Tongue (tissue), 1 donor: ENCODE measurements at regions not wholly inside any gene's neighbourhood (a gene's known extent, or its start where the extent isn't known, plus 50 kb on each side); places are given as distances from the start of the nearest gene placed in this dataset.

Source experiments
- DNase-seq: peaks from one replicate; pipeline ENCODE4 v3.0.0-alpha.2; 2015

DNA sequence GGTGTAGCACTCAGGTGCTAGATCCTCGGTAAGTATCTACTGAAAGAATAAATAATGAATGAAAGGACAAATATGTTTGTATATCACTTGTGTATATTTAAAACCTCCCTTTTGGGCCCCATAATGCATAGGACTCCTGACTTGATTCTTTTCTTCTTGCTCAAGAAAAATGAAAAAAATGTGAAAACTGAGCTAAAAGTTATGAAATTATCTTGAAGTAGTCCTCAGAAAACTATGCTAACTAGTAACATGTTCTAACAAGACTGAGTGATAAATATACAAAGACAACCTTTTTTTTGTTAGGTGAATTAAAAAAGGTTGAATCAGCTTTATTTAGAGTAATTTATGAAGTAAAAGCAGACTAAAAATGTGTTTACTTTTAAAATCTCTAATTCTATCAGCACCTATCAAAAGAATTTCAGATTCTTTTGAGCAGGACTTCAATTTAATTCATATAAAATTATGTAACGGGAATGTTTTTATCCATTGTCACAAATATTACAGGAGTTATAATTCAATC lies 247.8 kb upstream of the JAG1 start:
- DNase-seq, result no peak

DNA sequence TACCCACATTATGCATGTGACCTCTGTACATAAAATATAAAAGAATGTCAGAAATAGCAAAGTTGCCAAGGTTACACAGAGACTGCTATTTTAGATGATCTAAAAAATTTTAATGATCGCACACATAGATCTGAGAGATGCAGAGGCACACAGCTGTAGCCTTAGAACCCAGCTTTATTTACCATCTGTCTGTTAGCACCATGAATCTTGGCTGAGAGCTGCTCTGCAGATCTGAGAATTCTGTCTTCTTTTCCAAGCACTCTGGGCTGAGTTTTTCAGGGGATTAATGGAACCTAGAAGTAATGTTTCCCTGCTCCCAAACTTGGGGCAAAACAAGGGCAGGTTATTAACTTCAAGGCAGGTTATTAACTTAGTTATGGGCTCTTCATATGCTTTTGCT lies 248.7 kb upstream of the JAG1 start:
- peak; percentile 56 for DNase-seq

DNA sequence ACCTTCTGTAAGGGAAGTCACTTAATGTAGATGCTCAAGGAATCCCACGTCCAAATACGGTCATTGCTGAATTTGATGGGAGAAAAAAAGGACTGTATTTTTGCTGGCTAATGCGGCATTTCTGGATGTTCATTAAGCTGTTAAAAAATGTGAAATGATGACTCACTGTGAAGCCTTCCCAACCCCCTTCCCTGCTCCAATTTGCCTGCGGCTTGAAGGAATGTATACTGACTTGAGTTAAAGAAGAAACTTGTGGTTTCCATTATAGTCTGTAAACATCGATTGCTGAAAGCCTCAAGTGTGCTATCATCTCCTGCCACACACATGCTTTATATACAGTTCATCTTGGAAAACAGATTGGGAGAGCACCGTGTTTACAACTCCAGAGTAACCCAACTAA lies 249.1 kb upstream of the JAG1 start:
- peak; percentile 59 for DNase-seq

DNA sequence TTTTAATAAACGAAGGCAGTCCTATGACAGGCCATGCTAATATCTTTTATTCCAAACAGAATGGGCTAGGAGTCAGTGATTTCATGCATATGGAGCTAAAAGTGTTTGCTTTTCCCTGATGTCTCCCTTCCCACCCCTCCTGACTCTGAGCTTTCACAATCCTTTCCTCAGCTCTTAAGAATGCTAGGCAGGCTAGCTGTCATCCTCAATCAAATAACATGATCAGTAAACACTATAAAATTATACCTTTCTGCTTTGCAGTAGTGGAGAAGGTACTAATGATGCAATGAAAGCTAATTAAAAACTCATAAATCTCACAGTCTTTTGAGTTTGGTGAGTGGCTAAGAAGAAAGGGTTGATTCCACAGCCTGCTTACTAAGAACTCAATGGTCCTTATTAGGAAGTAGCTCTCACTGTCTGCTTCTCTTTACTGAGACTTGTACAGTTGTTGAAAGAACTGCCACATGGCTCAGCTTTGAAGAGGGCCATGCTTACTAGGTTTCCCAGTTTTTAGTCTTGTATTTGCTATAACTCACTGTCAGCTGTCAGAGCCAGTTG lies 250.9 kb upstream of the JAG1 start:
- peak; percentile 19 for DNase-seq

DNA sequence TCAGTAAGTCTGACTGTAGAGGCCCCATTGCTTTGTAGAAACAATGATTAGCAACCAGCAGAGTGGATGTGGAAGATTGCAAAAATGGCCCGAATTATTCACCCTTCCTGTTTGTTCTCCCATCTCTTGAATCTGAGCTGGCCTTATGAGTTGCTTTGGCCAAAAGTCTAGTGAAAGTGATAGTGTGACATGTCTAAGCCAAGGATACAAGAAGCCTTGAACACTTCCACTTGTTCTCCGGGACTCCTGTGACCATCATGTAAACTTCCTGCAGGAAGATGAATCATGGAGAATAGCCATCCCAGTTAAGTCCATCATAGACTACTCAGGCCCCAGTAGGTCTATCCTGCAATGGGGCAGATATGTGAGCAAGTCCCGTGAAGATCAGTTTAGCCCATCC lies 252.0 kb upstream of the JAG1 start:
- DNase-seq, result no peak

GRCh38 chr20:10927011-10927583 lies 253.3 kb upstream of the JAG1 start:
- peak; percentile 52 for DNase-seq

DNA sequence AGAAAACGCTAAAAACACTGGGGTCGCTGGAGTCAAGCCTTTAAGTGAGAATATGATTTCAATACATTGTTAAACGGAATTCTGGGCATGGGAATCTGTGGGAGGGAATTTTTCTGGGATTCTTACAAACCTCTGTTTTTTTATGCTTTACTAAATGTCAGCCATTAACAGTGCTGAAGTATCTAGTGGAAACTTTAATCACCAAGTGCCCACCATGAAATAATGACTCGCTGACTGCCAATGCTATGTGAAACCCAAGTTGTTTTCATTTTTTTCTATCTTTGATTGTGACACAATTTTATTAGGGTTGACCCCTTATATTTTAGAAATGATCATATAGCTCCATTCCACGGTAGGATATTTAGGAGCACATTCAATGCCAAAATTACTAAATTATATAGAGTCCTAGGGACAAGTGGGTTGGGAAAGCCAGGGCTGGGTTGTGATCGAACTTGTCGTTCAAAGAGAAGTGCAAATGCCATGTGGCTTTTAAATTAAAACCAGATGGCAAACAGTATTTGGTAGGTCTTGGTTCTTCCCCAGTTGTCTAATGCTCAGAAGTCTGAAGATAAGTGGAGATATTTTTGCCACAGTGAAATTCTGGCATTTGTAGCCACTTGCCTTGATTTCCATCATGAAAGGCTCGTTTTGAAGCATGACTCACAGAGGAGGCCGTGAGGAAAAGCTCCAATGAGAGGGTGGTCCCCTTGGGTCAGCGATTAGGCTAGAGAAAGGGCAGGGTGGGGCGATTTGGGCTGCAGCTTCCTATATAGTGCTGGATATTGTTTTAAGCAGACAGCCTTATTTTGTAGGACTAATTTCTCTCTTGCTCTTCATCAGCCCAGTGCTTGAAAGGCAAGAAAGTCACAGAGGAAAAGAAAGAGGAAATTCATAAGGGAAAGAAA lies 254.4 kb upstream of the JAG1 start:
- no peak for DNase-seq

GRCh38 chr20:10928841-10929421 lies 255.1 kb upstream of the JAG1 start:
- DNase-seq, result no peak

GRCh38 chr20:10935658-10936402 lies 262.0 kb upstream of the JAG1 start:
- DNase-seq, result no peak

GRCh38 chr20:10936786-10937185 lies 263.0 kb upstream of the JAG1 start:
- DNase-seq, result no peak

- no peak for DNase-seq
Measured at GRCh38 chr20:10939331-10939941, 265.6 kb upstream of the JAG1 start.

DNA sequence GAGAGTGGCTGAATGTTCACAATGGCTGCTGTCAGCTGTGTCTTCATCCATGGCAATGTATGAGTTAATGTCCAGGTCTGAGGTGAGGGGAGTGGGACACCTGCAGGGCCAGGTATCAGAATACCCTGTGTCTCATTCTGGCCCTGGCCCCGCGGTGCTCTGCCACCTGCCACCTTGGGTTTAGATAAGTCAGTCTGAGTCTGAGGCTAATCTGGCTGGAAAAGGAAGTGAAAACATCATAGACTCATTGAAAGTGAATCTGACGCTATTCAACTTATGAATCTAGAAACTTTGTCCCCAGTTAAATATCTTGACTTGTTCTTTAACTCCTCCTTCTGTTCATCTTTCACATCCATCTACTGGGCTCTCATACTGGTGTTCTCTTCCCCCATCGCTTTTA lies 267.1 kb upstream of the JAG1 start:
- DNase-seq, result no peak

DNA sequence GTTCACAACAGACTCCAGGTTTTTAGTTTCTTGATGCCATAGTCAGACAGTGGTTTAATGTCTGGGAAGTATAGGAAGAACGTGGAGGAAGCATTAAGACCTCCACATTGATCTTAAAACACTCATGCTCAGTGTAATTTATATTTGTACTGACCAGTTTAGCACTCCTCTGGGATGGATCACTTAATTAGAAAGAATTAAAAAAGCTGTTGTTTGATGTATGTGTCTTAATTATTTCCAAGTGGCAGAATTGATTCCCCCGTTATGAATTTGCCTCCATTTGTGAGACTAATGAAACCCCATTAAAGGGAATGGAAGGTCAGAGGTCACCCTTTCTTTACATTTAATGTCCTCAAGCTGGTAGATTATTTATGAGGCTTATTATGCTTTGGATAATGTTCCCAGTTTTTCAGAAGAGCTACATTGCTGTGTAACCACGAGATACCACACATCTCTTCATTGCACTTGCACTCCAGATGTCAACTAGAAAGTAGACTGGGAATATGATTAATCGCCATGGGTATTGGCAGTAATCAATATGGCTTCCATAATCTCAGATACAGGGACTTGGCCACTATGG lies 270.0 kb upstream of the JAG1 start:
- DNase-seq, result no peak

DNA sequence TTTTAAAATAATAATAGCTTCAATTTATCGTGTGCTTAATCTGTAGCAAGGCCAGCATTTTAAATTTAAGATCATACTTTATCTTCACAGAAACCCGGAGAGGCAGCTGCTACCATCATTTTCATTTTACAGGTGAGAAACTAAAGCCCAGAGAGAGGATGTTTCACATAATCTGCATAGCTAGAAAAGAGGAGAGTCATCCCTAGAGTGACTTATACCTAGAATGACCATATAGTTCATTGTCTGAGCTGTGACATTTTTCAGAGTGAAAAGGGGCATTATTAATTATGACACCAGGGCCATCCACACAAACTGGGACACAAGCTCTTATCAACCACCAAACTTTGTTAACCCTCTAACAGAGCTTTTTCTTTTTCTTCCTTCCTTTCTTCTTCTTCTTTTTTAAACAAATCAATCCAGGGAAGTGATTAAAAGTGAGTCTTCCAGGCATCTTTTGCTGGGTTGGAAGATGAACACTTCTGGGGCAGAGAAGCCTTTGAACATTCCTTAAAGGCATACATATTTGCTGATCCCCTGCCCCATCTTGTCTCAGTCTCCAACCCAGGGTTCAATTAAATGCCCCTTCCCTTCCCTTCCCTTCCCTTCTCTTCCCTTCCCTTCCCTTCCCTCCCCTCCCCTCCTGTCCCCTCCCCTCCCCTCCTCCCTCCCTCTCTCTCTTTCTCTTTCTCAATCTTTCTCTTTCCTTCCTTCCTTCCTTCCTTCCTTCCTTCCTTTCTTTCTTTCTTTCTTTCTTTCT lies 272.5 kb upstream of the JAG1 start:
- DNase-seq, result no peak

DNA sequence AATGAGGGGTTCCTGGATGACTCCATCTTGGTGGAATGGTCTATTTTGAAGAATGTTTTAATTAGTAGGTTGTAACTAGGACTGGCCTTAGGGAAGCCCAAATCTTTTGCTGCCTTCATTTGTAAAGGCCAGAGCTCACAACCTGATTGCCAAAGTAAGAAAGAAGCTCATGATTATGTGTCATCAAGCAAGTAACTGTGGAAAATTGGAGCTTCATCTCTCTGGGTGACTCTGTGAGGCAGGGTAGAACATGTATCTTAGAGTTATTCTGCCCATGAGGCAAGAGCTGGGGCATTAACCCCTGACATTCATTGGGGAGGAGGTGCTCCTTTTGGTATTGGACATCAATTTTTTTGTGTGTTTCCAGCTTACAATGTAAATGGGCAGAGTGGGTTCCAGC lies 273.9 kb upstream of the JAG1 start:
- no peak for DNase-seq

GRCh38 chr20:10949930-10950783 lies 276.4 kb upstream of the JAG1 start:
- no peak for DNase-seq

- no peak for DNase-seq
Measured at GRCh38 chr20:10951216-10951615, 277.4 kb upstream of the JAG1 start.

GRCh38 chr20:10951904-10952303 lies 278.1 kb upstream of the JAG1 start:
- DNase-seq, result no peak

- DNase-seq, result no peak
Measured at GRCh38 chr20:10953437-10953836, 279.6 kb upstream of the JAG1 start.
